ENCODE measurements at regions not wholly inside any gene's neighbourhood (a gene's known extent, or its start where the extent isn't known, plus 50 kb on each side); places are given as distances from the start of the nearest gene placed in this dataset.

GRCh38 chr2:3041841-3042600, 335.6 kb downstream of the EIPR1 start:
- ATAC-seq = peak; percentile 55; the same call in 1 of the 3 replicates

GRCh38 chr2:3041246-3041645, 336.4 kb downstream of the EIPR1 start:
- TF ChIP-seq ARNTL (CRISPR knock-in tag; IDR thresholded peaks at IDR 0.05; ENCODE audit: borderline replicate concordance, low read depth) (no peak), ISL1 (CRISPR knock-in tag; IDR thresholded peaks at IDR 0.05) (no peak)
- ATAC-seq = no peak

More at GRCh38 chr2:3041841-3042600, 335.6 kb downstream of the EIPR1 start:
- no peak for TF ChIP-seq ZNF8 (CRISPR knock-in tag; IDR thresholded peaks at IDR 0.05)
- TF ChIP-seq ESRRG (CRISPR knock-in tag; IDR thresholded peaks at IDR 0.05) = no peak
- no peak for TF ChIP-seq RARB (CRISPR knock-in tag; IDR thresholded peaks at IDR 0.05)
- TF ChIP-seq, protein P1, sequence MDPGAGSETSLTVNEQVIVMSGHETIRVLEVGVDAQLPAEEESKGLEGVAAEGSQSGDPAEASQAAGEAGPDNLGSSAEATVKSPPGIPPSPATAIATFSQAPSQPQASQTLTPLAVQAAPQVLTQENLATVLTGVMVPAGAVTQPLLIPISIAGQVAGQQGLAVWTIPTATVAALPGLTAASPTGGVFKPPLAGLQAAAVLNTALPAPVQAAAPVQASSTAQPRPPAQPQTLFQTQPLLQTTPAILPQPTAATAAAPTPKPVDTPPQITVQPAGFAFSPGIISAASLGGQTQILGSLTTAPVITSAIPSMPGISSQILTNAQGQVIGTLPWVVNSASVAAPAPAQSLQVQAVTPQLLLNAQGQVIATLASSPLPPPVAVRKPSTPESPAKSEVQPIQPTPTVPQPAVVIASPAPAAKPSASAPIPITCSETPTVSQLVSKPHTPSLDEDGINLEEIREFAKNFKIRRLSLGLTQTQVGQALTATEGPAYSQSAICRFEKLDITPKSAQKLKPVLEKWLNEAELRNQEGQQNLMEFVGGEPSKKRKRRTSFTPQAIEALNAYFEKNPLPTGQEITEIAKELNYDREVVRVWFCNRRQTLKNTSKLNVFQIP (CRISPR knock-in tag; IDR thresholded peaks at IDR 0.05; ENCODE audit: borderline replicate concordance, low read depth) = no peak
- no peak for TF ChIP-seq GLIS3 (CRISPR knock-in tag; IDR thresholded peaks at IDR 0.05)
- TF ChIP-seq BACH2 (CRISPR knock-in tag; IDR thresholded peaks at IDR 0.05; ENCODE audit: borderline replicate concordance) = no peak

DNA sequence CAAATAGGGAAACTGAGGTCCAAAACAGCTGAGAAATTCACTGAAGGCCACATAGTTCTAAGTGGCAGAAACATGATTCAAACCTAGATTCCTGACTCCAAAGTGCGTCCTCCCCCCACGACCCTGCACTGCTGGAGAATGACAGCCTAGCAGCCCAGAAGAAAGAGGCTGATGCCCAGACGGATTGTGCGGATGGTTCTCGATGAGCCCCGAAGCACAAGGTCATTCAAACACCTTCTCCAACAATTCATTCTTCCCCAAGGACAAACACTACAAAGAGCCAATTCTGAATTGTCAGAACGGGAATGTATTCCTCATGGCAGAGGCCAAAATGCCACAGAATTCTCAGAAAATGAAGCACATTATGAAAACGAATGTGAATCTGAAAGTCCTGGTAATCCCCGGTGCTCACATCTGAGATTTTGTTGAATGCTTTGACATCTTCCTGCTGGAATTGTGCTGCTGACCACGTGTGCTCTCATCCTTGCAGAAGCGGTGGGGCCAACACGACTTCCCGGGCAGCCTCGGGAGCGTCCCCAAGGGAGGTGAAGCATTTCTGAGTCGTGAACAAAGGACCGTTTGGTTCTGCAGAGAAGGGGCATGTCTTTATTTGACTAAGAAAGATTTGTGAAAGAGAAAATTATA, 337.0 kb downstream of the EIPR1 start:
- no peak for TF ChIP-seq GLIS3 (CRISPR knock-in tag; IDR thresholded peaks at IDR 0.05)
- no peak for TF ChIP-seq TOX (CRISPR knock-in tag; IDR thresholded peaks at IDR 0.05; ENCODE audit: borderline replicate concordance)
- TF ChIP-seq RARB (CRISPR knock-in tag; IDR thresholded peaks at IDR 0.05) = no peak
- no peak for TF ChIP-seq ISL1 (CRISPR knock-in tag; IDR thresholded peaks at IDR 0.05)
- TF ChIP-seq, protein P1 (CRISPR knock-in tag; IDR thresholded peaks at IDR 0.05; ENCODE audit: borderline replicate concordance, low read depth) = no peak
- TF ChIP-seq BACH2 (CRISPR knock-in tag; IDR thresholded peaks at IDR 0.05; ENCODE audit: borderline replicate concordance) = no peak
- no peak for TF ChIP-seq TCF4 (CRISPR knock-in tag; IDR thresholded peaks at IDR 0.05; ENCODE audit: borderline replicate concordance)
- TF ChIP-seq SNAI2 (CRISPR knock-in tag; IDR thresholded peaks at IDR 0.05) = no peak
- no peak for TF ChIP-seq ZFP30 (CRISPR knock-in tag; IDR thresholded peaks at IDR 0.05)
- no peak for TF ChIP-seq ESRRG (CRISPR knock-in tag; IDR thresholded peaks at IDR 0.05)
- no peak for TF ChIP-seq ZNF70 (CRISPR knock-in tag; IDR thresholded peaks at IDR 0.05)
- TF ChIP-seq, protein P2, sequence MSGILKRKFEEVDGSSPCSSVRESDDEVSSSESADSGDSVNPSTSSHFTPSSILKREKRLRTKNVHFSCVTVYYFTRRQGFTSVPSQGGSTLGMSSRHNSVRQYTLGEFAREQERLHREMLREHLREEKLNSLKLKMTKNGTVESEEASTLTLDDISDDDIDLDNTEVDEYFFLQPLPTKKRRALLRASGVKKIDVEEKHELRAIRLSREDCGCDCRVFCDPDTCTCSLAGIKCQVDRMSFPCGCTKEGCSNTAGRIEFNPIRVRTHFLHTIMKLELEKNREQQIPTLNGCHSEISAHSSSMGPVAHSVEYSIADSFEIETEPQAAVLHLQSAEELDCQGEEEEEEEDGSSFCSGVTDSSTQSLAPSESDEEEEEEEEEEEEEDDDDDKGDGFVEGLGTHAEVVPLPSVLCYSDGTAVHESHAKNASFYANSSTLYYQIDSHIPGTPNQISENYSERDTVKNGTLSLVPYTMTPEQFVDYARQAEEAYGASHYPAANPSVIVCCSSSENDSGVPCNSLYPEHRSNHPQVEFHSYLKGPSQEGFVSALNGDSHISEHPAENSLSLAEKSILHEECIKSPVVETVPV (CRISPR knock-in tag; IDR thresholded peaks at IDR 0.05) = no peak
- no peak for TF ChIP-seq PATZ1 (CRISPR knock-in tag; IDR thresholded peaks at IDR 0.05; ENCODE audit: borderline replicate concordance)
- no peak for TF ChIP-seq ARNTL (CRISPR knock-in tag; IDR thresholded peaks at IDR 0.05; ENCODE audit: borderline replicate concordance, low read depth)
- TF ChIP-seq OSR1 (CRISPR knock-in tag; IDR thresholded peaks at IDR 0.05) = no peak
- TF ChIP-seq PPARA (CRISPR knock-in tag; IDR thresholded peaks at IDR 0.05; ENCODE audit: borderline replicate concordance) = no peak
- TF ChIP-seq ZC3H10 (CRISPR knock-in tag; IDR thresholded peaks at IDR 0.05) = no peak
- no peak for ATAC-seq

- no peak for ATAC-seq
- TF ChIP-seq RARB (CRISPR knock-in tag; IDR thresholded peaks at IDR 0.05) = no peak
- no peak for TF ChIP-seq CREB5 (CRISPR knock-in tag; IDR thresholded peaks at IDR 0.05; ENCODE audit: low read depth)
- no peak for TF ChIP-seq ISL1 (CRISPR knock-in tag; IDR thresholded peaks at IDR 0.05)
- TF ChIP-seq TCF4 (CRISPR knock-in tag; IDR thresholded peaks at IDR 0.05; ENCODE audit: borderline replicate concordance) = no peak
- TF ChIP-seq, protein P3, sequence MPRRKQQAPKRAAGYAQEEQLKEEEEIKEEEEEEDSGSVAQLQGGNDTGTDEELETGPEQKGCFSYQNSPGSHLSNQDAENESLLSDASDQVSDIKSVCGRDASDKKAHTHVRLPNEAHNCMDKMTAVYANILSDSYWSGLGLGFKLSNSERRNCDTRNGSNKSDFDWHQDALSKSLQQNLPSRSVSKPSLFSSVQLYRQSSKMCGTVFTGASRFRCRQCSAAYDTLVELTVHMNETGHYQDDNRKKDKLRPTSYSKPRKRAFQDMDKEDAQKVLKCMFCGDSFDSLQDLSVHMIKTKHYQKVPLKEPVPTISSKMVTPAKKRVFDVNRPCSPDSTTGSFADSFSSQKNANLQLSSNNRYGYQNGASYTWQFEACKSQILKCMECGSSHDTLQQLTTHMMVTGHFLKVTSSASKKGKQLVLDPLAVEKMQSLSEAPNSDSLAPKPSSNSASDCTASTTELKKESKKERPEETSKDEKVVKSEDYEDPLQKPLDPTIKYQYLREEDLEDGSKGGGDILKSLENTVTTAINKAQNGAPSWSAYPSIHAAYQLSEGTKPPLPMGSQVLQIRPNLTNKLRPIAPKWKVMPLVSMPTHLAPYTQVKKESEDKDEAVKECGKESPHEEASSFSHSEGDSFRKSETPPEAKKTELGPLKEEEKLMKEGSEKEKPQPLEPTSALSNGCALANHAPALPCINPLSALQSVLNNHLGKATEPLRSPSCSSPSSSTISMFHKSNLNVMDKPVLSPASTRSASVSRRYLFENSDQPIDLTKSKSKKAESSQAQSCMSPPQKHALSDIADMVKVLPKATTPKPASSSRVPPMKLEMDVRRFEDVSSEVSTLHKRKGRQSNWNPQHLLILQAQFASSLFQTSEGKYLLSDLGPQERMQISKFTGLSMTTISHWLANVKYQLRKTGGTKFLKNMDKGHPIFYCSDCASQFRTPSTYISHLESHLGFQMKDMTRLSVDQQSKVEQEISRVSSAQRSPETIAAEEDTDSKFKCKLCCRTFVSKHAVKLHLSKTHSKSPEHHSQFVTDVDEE (CRISPR knock-in tag; IDR thresholded peaks at IDR 0.05) = no peak
- TF ChIP-seq ZFP30 (CRISPR knock-in tag; IDR thresholded peaks at IDR 0.05) = no peak
- TF ChIP-seq ESRRG (CRISPR knock-in tag; IDR thresholded peaks at IDR 0.05) = no peak
- TF ChIP-seq BACH2 (CRISPR knock-in tag; IDR thresholded peaks at IDR 0.05; ENCODE audit: borderline replicate concordance) = no peak
- no peak for TF ChIP-seq ARNTL (CRISPR knock-in tag; IDR thresholded peaks at IDR 0.05; ENCODE audit: borderline replicate concordance, low read depth)
- no peak for TF ChIP-seq ZFP3 (CRISPR knock-in tag; IDR thresholded peaks at IDR 0.05)
- TF ChIP-seq, protein P2 (CRISPR knock-in tag; IDR thresholded peaks at IDR 0.05) = no peak
Measured at GRCh38 chr2:3040066-3040428, 337.6 kb downstream of the EIPR1 start.

Data from SK-N-SH treated with all-trans-retinoic acid at 6 μM for 48 hours (cell line).